NCI-H69 (cell line): ENCODE measurements at regions not wholly inside any gene's neighbourhood (a gene's known extent, or its start where the extent isn't known, plus 50 kb on each side); places are given as distances from the start of the nearest gene placed in this dataset.
"Not testable (repeated sequence)": the region's sequence is repeated elsewhere in the genome, so short reads cannot be mapped to it uniquely, and the experiment has no call there.

Experiments
- DNase-seq: peaks from one replicate; lab custom pipeline; 2025; lab: John Stamatoyannopoulos, UW

GRCh38 chr3:76199382-76199781 is 414.0 kb upstream of the ZNF717 start:
- DNase-seq: no peak

- DNase-seq: no peak
These were observed 418.2 kb upstream of the ZNF717 start for GRCh38 chr3:76203578-76203977.

- no peak for DNase-seq
These were observed 421.0 kb upstream of the ZNF717 start for GRCh38 chr3:76206346-76206745.

- no peak for DNase-seq
These were observed 427.3 kb upstream of the ZNF717 start for GRCh38 chr3:76212679-76213078.

- peak; percentile 33 for DNase-seq
These were observed 436.9 kb upstream of the ZNF717 start for GRCh38 chr3:76222201-76222600.

GRCh38 chr3:76231258-76231657 is 445.9 kb upstream of the ZNF717 start:
- DNase-seq: no peak

GRCh38 chr3:76242886-76243753 is 457.8 kb upstream of the ZNF717 start:
- no peak for DNase-seq

GRCh38 chr3:76245073-76245472 is 459.7 kb upstream of the ZNF717 start:
- DNase-seq: no peak

GRCh38 chr3:76245622-76246021 is 460.3 kb upstream of the ZNF717 start:
- DNase-seq: no peak

- no peak for DNase-seq
These were observed 479.1 kb upstream of the ZNF717 start for GRCh38 chr3:76264496-76264895.

- DNase-seq: no peak
These were observed 479.6 kb upstream of the ZNF717 start for GRCh38 chr3:76264911-76265310.

GRCh38 chr3:76266511-76266910 is 481.2 kb upstream of the ZNF717 start:
- no peak for DNase-seq

GRCh38 chr3:76267851-76268380 is 482.6 kb upstream of the ZNF717 start:
- DNase-seq: no peak

- no peak for DNase-seq
These were observed 508.5 kb upstream of the ZNF717 start for GRCh38 chr3:76293856-76294255.

GRCh38 chr3:76300746-76301145 is 515.4 kb upstream of the ZNF717 start:
- peak; percentile 60 for DNase-seq

GRCh38 chr3:76307556-76307955 is 522.2 kb upstream of the ZNF717 start:
- no peak for DNase-seq

GRCh38 chr3:76308541-76308940 is 523.2 kb upstream of the ZNF717 start:
- DNase-seq: no peak

GRCh38 chr3:76310089-76310488 is 524.7 kb upstream of the ZNF717 start:
- peak; percentile 38 for DNase-seq

GRCh38 chr3:76310667-76311066 is 525.3 kb upstream of the ZNF717 start:
- DNase-seq: peak; percentile 54

- DNase-seq: no peak
These were observed 526.6 kb upstream of the ZNF717 start for GRCh38 chr3:76311941-76312340.

GRCh38 chr3:76315906-76316305 is 530.6 kb upstream of the ZNF717 start:
- DNase-seq: not testable (repeated sequence)

GRCh38 chr3:76321614-76322013 is 536.3 kb upstream of the ZNF717 start:
- DNase-seq: no peak

GRCh38 chr3:76324101-76324500 is 538.8 kb upstream of the ZNF717 start:
- no peak for DNase-seq

- DNase-seq: peak; percentile 37
These were observed 560.5 kb upstream of the ZNF717 start for GRCh38 chr3:76345878-76346277.
